Stimulated activated CD8-positive, alpha-beta memory T cell treated with anti-CD3 and anti-CD28 coated beads, Interleukin-15, amount 100 ng/mL, for 1 hour (primary cell): ENCODE measurements at regions not wholly inside any gene's neighbourhood (a gene's known extent, or its start where the extent isn't known, plus 50 kb on each side); places are given as distances from the start of the nearest gene placed in this dataset.

Experiments
- DNase-seq: peaks from one replicate; pipeline ENCODE4 v3.0.0-alpha.2; 2020; ENCODE audit warnings: low read depth

GRCh38 chr7:38070718-38071117, 107.3 kb upstream of the STARD3NL start:
- DNase-seq = no peak

GRCh38 chr7:38086857-38087256, 91.2 kb upstream of the STARD3NL start:
- no peak for DNase-seq

- DNase-seq = no peak
These were observed 75.5 kb upstream of the STARD3NL start for GRCh38 chr7:38102507-38102906.

GRCh38 chr7:38105874-38106483, 72.1 kb upstream of the STARD3NL start:
- DNase-seq = no peak

GRCh38 chr7:38107486-38107893, 70.6 kb upstream of the STARD3NL start:
- peak; percentile 51 for DNase-seq

- DNase-seq = no peak
These were observed 66.0 kb upstream of the STARD3NL start for GRCh38 chr7:38112075-38112474.

- no peak for DNase-seq
These were observed 58.0 kb upstream of the STARD3NL start for GRCh38 chr7:38120076-38120475.

- no peak for DNase-seq
These were observed 55.5 kb upstream of the STARD3NL start for GRCh38 chr7:38122501-38122900.

- no peak for DNase-seq
These were observed 54.6 kb upstream of the STARD3NL start for GRCh38 chr7:38123494-38123893.

- DNase-seq = no peak
These were observed 50.5 kb upstream of the STARD3NL start for GRCh38 chr7:38127216-38128207.
